Parathyroid adenoma (tissue), 2 donors: ENCODE measurements at regions not wholly inside any gene's neighbourhood (a gene's known extent, or its start where the extent isn't known, plus 50 kb on each side); places are given as distances from the start of the nearest gene placed in this dataset.

ENCODE experiments used
- H2AFZ ChIP-seq: fragments of 300-600 bp; sonication (generic); one replicate; pipeline ENCODE4 v1.7.0; 2017; ENCODE audit warnings: antibody characterized with exemption, mild to moderate bottlenecking
- H3K27ac ChIP-seq: fragments of 300-600 bp; sonication (generic); one replicate; pipeline ENCODE4 v1.7.0; 2017
- H3K27me3 ChIP-seq: fragments of 300-600 bp; sonication (generic); one replicate; pipeline ENCODE4 v1.7.0; 2017; ENCODE audit warnings: low read length; ENCODE audit not compliant: control insufficient read depth, insufficient read depth
- H3K36me3 ChIP-seq: fragments of 300-600 bp; sonication (generic); one replicate; pipeline ENCODE4 v1.7.0; 2017; ENCODE audit warnings: low read length; ENCODE audit not compliant: control insufficient read depth, insufficient read depth
- H3K4me1 ChIP-seq: fragments of 300-600 bp; sonication (generic); one replicate; pipeline ENCODE4 v1.7.0; 2017; ENCODE audit warnings: control low read depth
- H3K4me2 ChIP-seq: fragments of 300-600 bp; sonication (generic); one replicate; pipeline ENCODE4 v1.7.0; 2017; ENCODE audit warnings: low read length
- H3K4me3 ChIP-seq: fragments of 300-600 bp; sonication (generic); one replicate; pipeline ENCODE4 v1.7.0; 2017; ENCODE audit warnings: low read depth, low read length
- H3K79me2 ChIP-seq: fragments of 300-600 bp; sonication (generic); one replicate; pipeline ENCODE4 v1.7.0; 2017; ENCODE audit warnings: control low read depth
- H3K9ac ChIP-seq: fragments of 300-600 bp; sonication (generic); one replicate; pipeline ENCODE4 v1.7.0; 2017; ENCODE audit warnings: mild to moderate bottlenecking
- H3K9me3 ChIP-seq: fragments of 300-600 bp; sonication (generic); one replicate; pipeline ENCODE4 v1.7.0; 2017; ENCODE audit warnings: low read length; ENCODE audit not compliant: control insufficient read depth
- CTCF ChIP-seq: fragments of 300-600 bp; sonication (generic); IDR thresholded peaks from one replicate; pipeline ENCODE4 v1.7.0; 2017; ENCODE audit warnings: antibody characterized with exemption, mild to moderate bottlenecking
- donor health status: primary hyperparathyroidism.

GRCh38 chr12:38392554-38393144 is 76.1 kb downstream of the ALG10B start:
- Histone ChIP-seq H3K36me3 (no peaks in the 10 kb centered on the region), H3K9me3 (peaks cover 4% of the 10 kb centered on the region), H3K4me3 (no peak overlapping the region), H3K9ac (no peak overlapping the region), H3K27me3 (no peaks in the 10 kb centered on the region), H3K4me2 (no peak overlapping the region), H3K27ac (no peak overlapping the region), H3K79me2 (no peaks in the 10 kb centered on the region), H3K4me1 (no peaks in the 10 kb centered on the region), H2AFZ (no peak overlapping the region)
- no peak for TF ChIP-seq CTCF

GRCh38 chr12:38399711-38400206 is 83.2 kb downstream of the ALG10B start:
- no peak for TF ChIP-seq CTCF
- no peak overlapping the region for H3K27ac ChIP-seq
- H3K4me1 ChIP-seq = no peaks in the 10 kb centered on the region
- H3K79me2 ChIP-seq = no peaks in the 10 kb centered on the region
- no peaks in the 10 kb centered on the region for H3K36me3 ChIP-seq
- H3K9me3 ChIP-seq = peaks cover 6% of the 10 kb centered on the region
- no peak overlapping the region for H3K4me2 ChIP-seq
- no peaks in the 10 kb centered on the region for H3K27me3 ChIP-seq
- H2AFZ ChIP-seq = no peak overlapping the region
- H3K4me3 ChIP-seq = no peak overlapping the region
- H3K9ac ChIP-seq = no peak overlapping the region

- Histone ChIP-seq H3K9me3 (peaks cover under 1% of the 10 kb centered on the region), H3K27ac (no peak overlapping the region), H3K4me2 (no peak overlapping the region), H3K9ac (no peak overlapping the region), H3K4me3 (no peak overlapping the region), H3K79me2 (no peaks in the 10 kb centered on the region), H3K4me1 (no peaks in the 10 kb centered on the region), H3K36me3 (no peaks in the 10 kb centered on the region), H3K27me3 (no peaks in the 10 kb centered on the region), H2AFZ (no peak overlapping the region)
- TF ChIP-seq CTCF = no peak
These were observed 86.2 kb downstream of the ALG10B start for GRCh38 chr12:38402811-38403210.

GRCh38 chr12:38409511-38409910 is 92.9 kb downstream of the ALG10B start:
- H3K4me3 ChIP-seq = no peak overlapping the region
- no peaks in the 10 kb centered on the region for H3K4me1 ChIP-seq
- H3K9me3 ChIP-seq = no peaks in the 10 kb centered on the region
- no peak overlapping the region for H3K27ac ChIP-seq
- no peak overlapping the region for H2AFZ ChIP-seq
- no peak overlapping the region for H3K9ac ChIP-seq
- no peak for TF ChIP-seq CTCF
- no peaks in the 10 kb centered on the region for H3K79me2 ChIP-seq
- H3K36me3 ChIP-seq = no peaks in the 10 kb centered on the region
- no peaks in the 10 kb centered on the region for H3K27me3 ChIP-seq
- no peak overlapping the region for H3K4me2 ChIP-seq

- H3K4me3 ChIP-seq = no peak overlapping the region
These were observed 94.9 kb downstream of the ALG10B start for GRCh38 chr12:38411426-38411825.

More at GRCh38 chr12:38411426-38411825, 94.9 kb downstream of the ALG10B start:
- Histone ChIP-seq H3K9ac (no peak overlapping the region), H3K9me3 (no peaks in the 10 kb centered on the region), H3K79me2 (no peaks in the 10 kb centered on the region), H3K4me1 (no peaks in the 10 kb centered on the region), H3K36me3 (no peaks in the 10 kb centered on the region), H3K27me3 (no peaks in the 10 kb centered on the region), H2AFZ (no peak overlapping the region), H3K4me2 (no peak overlapping the region), H3K27ac (no peak overlapping the region)
- TF ChIP-seq CTCF = no peak
